NCI-H2107 treated with DMSO at 0.1 percent for 48 hours (cell line): ENCODE measurements at regions not wholly inside any gene's neighbourhood (a gene's known extent, or its start where the extent isn't known, plus 50 kb on each side); places are given as distances from the start of the nearest gene placed in this dataset.

Experiments used
- DNase-seq: peaks from one replicate; lab custom pipeline; 2025; ENCODE audit not compliant: unreplicated experiment; lab: John Stamatoyannopoulos, UW

DNA sequence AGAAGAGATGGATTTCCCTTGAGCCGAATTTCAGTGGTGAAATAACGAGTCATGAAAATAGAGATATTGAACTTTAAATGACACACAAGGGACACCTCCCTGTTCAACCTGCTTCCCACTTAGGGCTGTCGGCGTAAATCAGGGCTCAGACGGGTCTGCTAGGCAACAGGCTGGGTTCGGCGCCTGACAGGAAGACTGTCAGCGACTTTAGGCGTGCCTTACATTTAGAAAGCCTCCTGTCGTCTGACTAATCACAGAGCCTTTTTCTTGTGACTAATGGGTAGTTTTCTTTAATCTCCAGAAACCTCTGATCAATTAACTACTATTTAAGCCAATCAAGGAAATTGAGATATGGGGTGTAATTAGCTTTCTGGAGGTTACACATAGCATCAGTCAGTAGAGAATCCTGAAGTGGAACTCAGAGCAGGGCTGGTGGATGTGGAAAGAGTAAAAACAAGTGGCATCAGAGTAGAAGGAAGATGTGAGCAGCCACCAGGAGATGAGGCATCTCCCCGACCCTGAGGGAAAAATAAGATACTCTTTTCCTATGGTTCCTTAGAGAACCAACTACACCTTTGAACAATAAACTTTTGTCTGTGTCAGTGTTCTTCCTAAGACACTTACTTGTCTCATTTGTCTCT lies 86.2 kb upstream of the HS3ST1 start:
- no peak for DNase-seq

- DNase-seq, result no peak
These were observed 85.3 kb upstream of the HS3ST1 start for GRCh38 chr4:11514003-11514402.

- DNase-seq, result no peak
These were observed 84.2 kb upstream of the HS3ST1 start for GRCh38 chr4:11512871-11513270.

- DNase-seq, result no peak
These were observed 82.6 kb upstream of the HS3ST1 start for GRCh38 chr4:11511321-11511720.

DNA sequence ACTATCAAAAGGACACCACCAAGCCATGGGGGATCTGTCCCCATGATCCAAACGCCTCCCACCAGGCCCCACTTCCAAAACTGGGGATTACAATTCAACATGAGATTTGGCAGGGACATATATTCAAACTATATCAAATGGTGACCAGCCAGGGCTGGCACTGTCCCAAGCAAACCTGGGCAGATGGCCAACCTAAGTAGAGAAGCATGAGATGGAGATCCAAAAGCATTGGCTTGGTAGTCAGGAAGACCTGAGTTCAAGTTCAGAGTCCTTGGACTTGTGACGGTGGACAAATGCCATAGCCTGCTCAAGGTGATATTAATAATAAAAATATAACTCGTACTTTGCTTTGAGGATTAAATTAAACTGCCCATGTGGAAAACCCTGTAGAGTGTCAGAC lies 79.2 kb upstream of the HS3ST1 start:
- DNase-seq, result no peak

GRCh38 chr4:11506194-11506593 lies 77.5 kb upstream of the HS3ST1 start:
- DNase-seq, result no peak

- DNase-seq, result no peak
These were observed 76.7 kb upstream of the HS3ST1 start for GRCh38 chr4:11505221-11505971.

- DNase-seq, result no peak
These were observed 74.5 kb upstream of the HS3ST1 start for GRCh38 chr4:11503166-11503565.

- no peak for DNase-seq
These were observed 69.3 kb upstream of the HS3ST1 start for GRCh38 chr4:11497972-11498371.

- DNase-seq, result no peak
These were observed 68.6 kb upstream of the HS3ST1 start for GRCh38 chr4:11497212-11497806.

DNA sequence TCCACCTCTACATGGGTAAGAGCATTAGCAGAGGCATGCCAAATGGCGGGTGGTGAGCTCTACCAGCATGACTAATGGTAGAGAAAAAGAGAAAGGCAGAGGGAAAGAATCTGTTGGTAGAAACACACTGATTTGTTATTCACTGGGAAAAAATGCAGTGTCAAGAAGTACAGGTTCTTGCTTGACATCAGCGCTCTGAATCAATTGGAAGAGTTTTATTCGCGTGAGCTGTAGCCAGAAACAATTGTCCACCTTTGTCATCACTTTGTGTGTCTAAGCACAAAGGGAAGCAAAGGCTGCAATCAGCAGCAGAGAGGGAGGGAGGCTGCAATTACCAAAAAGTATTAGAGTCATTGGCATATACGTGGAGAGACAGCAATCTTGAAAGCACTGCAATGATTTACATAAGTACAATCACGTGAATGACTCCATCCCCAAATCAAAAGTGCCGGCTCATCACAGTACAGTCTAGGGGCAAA lies 67.7 kb upstream of the HS3ST1 start:
- DNase-seq, result no peak

GRCh38 chr4:11495818-11496217 lies 67.1 kb upstream of the HS3ST1 start:
- DNase-seq, result no peak

DNA sequence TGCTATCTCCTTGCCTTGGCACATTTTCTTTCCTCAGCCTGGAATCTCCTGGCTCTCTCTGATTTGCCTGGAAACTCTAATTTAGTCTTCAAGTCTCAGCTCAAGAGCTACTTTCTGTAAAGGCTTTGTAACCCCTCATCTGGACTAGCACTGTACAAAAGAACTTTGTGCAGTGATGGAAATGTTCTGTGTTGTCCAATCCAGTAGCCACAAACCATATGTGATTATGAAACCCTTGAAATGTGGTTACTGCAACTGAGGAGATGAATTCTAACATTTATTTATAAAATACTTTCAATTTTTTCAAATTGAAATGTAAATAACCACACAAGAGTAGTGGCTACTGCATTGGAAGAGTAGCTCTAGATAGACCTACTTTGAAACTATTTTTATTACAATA lies 66.6 kb upstream of the HS3ST1 start:
- no peak for DNase-seq

- DNase-seq, result no peak
These were observed 65.5 kb upstream of the HS3ST1 start for GRCh38 chr4:11494232-11494631.

DNA sequence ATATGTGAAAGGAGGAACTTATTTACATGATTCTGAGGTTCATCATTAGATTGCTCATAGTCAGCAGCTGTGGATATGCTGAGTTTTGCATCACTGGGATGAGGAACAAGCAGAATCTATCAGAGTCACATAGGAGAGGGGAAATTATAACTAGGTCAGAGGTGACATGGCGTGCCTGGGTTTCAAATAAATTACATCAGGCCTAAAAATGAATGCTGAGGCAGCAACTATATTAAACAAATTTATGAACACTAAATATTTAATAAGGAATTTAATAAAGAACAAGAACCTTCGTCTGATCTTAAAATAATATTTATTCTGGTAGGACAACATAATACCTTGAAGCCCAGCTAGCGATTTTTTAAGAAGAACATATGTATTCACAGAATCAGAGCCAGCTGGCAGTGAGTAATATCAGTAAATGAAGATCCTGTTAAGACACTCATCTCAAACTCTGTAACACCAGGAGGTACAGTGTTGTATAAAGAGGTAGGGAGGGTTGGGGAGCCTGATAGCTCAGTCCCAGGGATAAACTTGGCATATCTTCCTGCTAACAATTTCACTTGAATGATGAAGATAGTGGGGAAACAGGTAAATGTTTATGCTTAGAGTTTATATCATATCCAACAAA lies 60.9 kb upstream of the HS3ST1 start:
- DNase-seq, result no peak

DNA sequence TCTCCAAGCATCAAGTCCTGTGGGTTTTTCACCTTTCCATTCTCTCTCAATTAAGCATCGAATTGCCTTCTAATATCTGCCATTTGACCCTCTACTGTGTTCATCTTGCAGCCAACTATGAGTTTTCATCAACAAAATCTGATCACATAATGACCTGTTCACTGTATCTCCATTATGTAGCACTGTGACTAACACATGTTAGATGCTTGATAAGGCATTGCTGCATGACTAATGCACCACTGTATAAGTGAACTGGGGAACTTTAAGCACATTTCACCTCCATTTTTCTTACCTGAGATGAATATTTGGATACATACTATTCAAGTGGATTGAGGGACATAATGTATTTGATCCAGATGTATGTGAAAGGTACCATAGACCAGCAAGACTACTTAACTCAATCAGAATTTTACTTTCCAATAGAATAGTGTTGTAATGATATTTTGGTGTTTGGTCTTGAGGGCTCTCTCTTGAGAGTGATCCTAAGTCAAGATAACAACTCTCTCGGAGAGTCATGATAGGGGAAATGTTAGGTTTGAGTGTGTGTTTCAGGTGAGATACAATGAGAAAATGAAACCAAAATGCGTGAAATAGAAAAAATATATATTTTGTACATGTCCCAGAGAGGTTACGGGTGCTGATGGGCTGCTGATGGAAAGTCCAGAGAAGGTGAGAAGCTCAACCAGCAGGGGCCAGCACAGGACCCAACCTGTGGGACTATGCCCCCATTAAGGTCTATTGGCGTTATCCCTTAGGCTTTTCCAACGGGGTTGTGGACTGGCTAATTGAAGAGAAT lies 60.2 kb upstream of the HS3ST1 start:
- no peak for DNase-seq

DNA sequence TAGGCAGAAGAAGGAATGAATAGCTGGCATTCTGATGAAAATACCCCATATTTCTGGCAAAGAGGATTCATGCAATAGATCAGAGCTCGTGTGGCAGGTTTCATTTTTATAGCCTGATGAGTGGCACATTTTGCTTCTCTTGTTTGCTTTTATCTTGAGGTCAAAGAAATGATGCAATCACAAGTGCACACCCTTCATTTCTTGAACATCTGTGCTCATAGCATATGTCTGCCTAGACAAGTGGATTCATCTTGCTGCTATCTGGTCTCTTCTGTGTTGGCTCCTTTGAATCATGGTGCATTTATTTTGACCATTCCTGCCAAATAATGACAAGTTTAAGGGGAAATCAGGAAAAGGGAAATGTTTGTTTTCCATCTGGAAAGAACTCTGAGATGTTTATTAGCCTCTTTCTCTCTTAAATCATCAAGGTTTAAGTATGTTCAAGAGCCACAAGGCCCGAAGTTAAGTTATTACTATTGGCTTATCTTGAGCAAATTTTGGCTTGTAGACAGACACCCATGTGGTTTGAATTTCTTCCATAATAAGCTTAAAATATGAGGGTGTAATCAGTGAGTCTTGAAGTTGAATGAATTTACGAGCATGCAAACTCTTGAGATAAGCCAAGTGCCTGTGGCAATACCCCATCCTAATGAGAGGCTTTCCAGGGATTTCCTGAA lies 59.3 kb upstream of the HS3ST1 start:
- no peak for DNase-seq

- DNase-seq, result no peak
These were observed 58.4 kb upstream of the HS3ST1 start for GRCh38 chr4:11487139-11487538.

- no peak for DNase-seq
These were observed 57.2 kb upstream of the HS3ST1 start for GRCh38 chr4:11485926-11486325.

DNA sequence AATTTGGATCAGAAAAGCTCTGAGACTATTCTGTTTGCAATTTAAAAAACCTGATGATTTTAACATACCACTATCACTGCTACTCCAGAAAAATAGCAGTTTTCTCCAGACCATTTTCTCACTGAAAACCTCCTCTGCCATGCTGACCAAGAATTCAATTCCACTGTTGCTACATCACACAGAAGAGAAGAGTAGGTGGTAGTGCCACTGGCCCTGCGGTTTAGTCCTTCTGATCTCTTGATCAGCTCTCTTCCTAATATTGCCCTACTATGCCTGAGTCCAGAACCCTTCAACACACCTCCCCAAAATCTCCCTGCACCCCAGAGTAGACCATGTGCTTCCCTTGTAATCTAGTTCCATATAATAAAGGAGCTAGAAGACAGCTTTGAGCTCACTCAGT lies 55.8 kb upstream of the HS3ST1 start:
- no peak for DNase-seq

- no peak for DNase-seq
These were observed 54.4 kb upstream of the HS3ST1 start for GRCh38 chr4:11483046-11483445.
